22Rv1 (cell line): ENCODE measurements at regions not wholly inside any gene's neighbourhood (a gene's known extent, or its start where the extent isn't known, plus 50 kb on each side); places are given as distances from the start of the nearest gene placed in this dataset.

Experiments used
- ZFX ChIP-seq: fragments of 450-650 bp; IDR thresholded peaks from 2 replicates; pipeline ENCODE4 v1.6.1; 2017; ENCODE audit warnings: antibody characterized with exemption, borderline replicate concordance
- TF ChIP-seq, protein P1 (sequence below): fragments of 450-650 bp; IDR thresholded peaks from 2 replicates; pipeline ENCODE4 v1.5.1; 2017; ENCODE audit warnings: mild to moderate bottlenecking

DNA sequence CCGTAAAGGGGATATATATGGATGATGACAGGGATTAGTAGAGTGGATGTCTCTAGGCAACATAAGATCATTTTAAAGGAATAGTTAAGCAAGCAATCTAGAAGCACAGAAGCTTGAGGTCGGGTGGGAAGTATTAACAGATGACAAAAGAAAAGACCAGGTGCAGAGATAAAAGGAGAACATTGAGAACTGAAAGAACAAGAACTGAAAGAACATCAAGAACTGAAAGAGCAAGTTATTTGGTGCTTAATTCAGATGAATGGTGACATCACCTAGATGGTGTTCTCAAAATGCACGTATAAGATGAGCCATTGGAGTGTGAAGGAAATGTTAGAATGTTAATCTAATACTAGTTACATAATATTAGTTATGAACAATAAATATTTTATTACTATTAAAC lies 224.0 kb upstream of the PDE3A start:
- TF ChIP-seq, protein P1, sequence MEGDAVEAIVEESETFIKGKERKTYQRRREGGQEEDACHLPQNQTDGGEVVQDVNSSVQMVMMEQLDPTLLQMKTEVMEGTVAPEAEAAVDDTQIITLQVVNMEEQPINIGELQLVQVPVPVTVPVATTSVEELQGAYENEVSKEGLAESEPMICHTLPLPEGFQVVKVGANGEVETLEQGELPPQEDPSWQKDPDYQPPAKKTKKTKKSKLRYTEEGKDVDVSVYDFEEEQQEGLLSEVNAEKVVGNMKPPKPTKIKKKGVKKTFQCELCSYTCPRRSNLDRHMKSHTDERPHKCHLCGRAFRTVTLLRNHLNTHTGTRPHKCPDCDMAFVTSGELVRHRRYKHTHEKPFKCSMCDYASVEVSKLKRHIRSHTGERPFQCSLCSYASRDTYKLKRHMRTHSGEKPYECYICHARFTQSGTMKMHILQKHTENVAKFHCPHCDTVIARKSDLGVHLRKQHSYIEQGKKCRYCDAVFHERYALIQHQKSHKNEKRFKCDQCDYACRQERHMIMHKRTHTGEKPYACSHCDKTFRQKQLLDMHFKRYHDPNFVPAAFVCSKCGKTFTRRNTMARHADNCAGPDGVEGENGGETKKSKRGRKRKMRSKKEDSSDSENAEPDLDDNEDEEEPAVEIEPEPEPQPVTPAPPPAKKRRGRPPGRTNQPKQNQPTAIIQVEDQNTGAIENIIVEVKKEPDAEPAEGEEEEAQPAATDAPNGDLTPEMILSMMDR = no peak
- TF ChIP-seq ZFX = no peak
